Suprapubic skin (tissue), 4 donors: ENCODE measurements at regions not wholly inside any gene's neighbourhood (a gene's known extent, or its start where the extent isn't known, plus 50 kb on each side); places are given as distances from the start of the nearest gene placed in this dataset.

Experiments
- POLR2A ChIP-seq, 2 donors: fragments of 450-650 bp; IDR thresholded peaks; one replicate each; pipeline ENCODE4 v1.6.1; 2017; ENCODE audit warnings: antibody characterized with exemption in 2 of 2, mild to moderate bottlenecking in 2 of 2, moderate library complexity in 2 of 2
- POLR2AphosphoS5 ChIP-seq, 3 donors: sonication (generic); formaldehyde crosslinking; IDR thresholded peaks; one replicate each; pipeline ENCODE4 v1.6.1; 2017; ENCODE audit warnings: antibody characterized with exemption in 3 of 3

DNA sequence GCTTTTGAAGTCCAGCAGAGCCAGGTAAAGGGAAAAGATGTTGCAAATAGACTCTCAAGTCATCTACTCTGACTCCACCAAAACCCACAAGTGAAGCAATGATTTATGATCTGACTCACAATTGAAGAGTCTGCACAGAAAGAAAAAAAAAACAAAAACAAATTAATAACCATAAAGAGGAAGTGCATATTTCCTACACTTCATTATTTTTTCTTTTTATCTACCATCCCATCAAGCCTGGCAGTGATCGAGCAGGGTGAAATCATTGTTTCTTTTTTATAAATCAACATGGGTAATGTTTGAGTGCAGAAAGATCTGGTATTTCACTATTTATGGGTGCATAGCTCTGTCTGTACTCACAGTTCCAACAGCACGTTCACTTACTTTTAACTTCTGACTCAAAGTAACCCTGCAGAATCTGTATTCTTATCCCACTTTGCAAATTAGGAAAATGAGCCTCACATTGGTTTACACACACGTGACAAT is 829.0 kb downstream of the TNS3 start:
- TF ChIP-seq POLR2A (IDR thresholded peaks at IDR 0.05) (no peak), POLR2AphosphoS5 (IDR thresholded peaks at IDR 0.05) (no peak)
